GM19023 (cell line): ENCODE measurements at regions not wholly inside any gene's neighbourhood (a gene's known extent, or its start where the extent isn't known, plus 50 kb on each side); places are given as distances from the start of the nearest gene placed in this dataset.

Source experiments
- ATAC-seq: cut with Tn5 transposase; IDR thresholded peaks from one replicate; pipeline ENCODE4 v1.9.1; 2021; ENCODE audit warnings: mild to moderate bottlenecking, moderate library complexity; ENCODE audit not compliant: unreplicated experiment

DNA sequence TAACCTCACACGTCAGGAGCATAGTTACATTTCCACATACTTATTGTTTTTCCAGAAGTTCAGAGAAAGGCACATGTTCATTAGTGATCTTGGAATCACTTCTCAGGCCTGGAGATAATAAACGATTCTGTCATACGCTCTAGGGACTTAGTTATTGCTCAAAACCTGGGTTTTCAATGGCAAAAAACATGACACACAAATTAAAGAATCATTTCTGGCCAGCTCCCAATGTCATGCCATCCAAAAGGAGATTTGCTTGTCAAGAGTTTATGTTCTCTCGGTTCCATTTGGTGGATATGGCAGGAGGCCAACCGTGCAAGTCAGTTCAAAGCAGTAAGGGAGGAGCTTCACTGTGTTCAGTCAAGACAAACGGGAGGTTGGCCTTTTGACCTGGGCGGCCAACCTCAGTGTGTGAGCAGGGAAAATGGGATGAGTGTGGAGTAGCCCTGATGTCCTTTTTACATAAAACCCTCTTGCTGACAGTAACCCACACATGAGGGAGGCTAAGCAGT, 123.4 kb downstream of the NXNL2 start:
- ATAC-seq, result no peak

DNA sequence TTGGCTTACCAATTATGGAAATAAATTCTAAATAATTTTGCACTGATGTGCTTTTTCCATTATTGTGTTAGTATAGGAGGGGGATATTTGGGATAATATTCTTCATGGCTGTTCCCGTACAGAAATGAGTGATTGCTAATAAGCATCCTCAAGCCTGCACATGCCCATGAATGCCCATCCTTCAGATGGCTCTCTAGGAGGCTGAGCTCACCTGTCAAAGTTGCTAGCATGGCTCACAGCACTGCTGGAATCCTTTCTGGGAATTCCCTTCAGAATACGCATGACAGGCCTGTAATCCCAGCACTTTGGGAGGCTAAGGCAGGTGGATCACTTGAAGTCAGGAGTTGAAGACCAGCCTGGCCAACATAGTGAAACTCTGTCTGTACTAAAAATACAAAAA, 124.1 kb downstream of the NXNL2 start:
- ATAC-seq, result no peak

DNA sequence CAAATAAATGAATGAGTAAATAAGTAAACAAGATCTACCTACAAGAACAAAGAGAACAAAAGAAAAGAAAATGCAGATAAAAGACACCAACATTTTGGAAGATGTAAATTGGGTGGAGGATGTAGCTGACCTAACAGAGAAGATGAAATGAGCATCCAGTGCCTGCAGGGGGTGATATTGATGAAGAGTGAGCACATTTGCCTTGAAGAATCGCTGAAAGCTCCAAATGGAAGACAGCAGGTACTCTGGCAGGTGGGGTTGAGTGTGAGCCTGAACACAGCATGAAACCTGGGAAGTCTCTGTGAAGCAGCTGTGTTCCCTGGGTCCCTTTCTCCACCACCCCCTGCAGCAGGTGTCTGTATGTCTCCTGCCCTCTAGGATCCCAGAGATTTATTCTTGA, 125.6 kb downstream of the NXNL2 start:
- no peak for ATAC-seq

DNA sequence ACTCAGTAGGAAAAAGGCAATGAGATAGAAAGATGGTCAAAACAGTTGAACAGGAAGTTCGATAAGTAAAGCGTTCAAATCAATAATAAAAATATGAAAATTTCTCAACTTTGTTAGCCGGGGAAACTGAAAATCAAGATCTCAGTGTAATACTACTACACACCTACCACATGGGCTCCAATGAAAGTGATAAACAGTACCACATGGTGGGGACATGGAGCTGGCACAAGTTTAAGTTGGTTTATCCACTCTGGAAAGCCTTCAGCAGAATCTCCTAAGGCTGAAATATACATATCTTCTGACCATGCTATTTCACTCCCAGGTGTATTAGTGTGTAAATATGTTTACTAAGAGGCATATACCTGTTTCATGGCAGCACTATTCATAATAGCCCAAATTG, 126.8 kb downstream of the NXNL2 start:
- no peak for ATAC-seq

DNA sequence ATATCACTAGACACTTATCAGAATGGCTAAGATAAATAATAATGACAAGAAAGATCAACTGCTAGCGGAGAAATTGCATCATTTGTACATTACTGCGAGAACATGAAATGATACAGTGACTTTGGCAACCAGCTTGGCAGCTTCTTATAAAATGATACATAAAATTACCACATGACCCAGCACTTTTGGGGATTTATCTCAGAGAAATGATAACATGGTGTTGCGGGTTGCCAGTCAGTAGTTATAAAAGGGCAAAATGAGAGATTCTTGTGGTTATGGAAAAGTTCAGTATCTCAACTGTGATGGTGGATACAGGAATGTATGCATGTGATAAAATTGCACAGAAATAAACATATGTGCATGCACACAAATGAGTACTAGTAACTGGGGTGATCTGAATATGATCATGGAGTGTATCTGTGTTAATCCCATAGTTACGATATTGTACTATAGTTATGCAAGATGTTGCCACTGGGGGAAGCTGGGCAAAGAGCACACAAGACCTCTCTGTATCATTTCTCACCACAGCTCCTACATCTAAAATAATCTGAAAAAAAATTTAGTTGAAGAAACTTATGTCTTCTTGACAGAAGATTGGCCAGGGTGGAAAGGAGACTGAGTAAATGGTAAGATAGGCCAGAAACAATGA, 128.9 kb downstream of the NXNL2 start:
- ATAC-seq, result no peak

DNA sequence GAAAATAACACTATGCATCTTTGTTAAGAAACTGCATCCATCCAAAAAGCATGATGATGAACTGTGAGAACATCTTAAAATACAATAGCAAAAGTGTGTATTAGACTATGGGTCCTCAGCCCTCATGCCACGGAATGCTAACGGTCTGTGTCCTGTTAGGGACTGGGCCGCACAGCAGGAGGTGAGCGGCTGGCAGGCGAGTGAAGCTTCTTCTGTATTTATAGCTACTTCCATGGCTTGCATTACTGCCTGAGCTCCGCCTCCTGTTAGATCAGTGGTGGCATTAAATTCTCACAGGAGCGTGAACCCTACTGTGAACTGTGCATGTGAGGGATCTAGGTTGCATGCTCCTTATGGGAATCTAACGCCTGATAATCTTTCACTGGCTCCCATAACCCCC, 129.8 kb downstream of the NXNL2 start:
- ATAC-seq, result no peak

DNA sequence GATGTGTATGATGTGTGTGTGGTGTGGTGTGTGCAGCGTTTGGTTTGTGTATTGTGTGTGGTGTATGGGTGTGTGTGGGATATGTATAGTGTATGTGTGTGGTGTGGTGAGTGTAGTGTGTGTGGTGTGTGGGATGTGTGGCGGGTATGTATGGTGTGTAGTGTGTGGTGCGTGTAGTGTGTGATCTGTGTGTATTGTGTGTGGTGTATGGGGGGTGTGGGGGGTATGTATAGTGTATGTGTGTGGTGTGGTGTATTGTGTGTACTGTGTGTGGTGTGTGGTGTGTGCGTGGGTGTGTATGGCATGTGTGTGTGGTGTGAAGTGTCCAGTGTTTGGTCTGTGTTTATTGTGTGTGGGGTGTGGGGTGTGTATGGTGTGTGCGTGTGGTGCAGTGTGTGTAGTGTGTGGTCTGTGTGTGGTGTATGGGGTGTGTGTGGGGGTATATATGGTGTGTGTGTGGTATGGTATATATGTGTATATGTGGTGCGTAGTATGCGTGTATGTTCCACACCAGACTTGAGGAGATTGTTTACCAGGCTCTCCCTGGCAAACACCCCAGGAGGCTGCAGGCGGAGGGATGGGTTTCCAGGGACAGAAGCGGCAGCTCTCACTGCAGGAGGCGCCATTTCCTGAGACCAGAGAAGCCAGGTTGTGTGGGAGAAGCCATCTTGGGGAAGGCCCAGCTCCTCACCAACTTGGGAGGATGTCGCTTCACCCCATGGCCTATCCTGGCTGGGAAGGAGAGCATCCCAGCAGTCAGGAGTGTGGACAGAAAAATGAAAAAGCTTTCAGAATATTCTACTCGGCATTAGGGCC, 138.1 kb downstream of the NXNL2 start:
- ATAC-seq, result no peak

DNA sequence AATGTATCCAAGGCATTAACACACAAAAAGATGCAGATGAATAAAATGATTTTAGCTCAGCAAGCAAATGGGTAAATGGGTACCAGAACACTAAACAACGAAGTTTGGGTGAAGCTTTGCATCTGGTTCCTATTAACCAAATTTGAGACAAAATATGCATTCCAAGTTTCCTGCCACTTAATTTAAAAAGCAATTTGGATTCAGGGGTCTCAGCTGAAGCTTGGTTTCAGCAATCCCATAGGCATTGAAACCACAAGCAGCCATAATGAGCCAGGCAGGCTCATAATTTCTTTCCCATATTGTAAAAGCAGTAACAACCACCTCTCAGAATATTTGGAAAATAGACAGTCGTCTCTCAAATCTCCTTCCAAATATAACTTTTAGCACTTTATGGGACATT, 138.9 kb downstream of the NXNL2 start:
- ATAC-seq, result no peak

DNA sequence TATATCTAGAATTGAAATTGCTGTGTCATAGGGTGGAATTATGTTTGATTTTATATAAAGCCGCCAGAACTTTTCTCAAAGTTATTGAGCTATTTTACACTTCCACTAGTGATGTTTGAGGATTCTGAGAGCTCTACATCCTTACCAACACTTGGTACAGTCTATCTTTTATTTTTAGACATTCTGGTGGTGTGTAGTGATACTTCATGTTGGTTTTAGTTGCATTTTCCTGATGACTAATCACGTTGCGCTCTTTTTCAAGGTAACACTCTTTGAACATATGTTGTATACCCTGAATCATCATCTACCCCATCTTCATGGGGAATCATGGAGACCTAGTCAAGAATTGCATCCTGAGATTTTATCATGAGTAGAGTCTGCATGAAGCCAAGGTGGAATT, 141.7 kb downstream of the NXNL2 start:
- no peak for ATAC-seq

DNA sequence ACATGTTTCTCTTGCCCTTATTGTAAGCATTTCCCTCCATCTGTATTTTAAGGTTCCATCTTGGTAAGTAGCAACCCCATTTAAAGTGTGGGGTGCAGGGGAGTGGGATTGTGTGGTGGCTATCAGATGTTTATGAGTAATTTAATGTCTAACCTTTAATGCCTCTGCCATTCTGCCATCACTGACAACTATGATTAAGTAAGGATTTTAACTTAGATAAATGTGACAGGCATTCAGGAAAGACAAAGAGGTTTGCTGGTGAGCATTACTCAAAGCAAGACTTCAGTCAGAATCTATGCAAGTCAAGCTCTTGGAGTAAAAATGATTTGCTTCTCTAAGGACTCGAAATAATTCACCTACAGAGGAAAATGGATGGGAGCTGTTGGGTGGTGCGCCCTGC, 143.0 kb downstream of the NXNL2 start:
- no peak for ATAC-seq

DNA sequence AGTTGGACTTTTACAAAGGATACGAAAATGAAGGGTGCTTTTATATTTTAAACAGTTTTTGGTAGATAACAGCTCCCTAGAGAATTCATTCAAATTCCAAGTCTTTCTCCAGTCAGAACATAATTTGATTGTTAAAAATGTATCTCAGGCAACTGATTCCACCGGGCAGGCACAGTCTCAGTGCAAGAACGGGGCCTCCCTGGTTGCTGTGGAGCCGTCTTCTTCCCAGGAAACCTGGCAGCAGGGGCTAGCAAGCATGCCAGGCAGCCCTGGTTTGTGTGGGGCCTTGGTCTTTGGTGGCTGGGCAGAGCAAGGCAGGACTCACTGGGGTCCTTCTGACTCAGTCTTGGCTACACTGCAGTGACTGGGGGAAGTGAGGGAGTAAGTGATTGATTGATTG, 143.5 kb downstream of the NXNL2 start:
- no peak for ATAC-seq

DNA sequence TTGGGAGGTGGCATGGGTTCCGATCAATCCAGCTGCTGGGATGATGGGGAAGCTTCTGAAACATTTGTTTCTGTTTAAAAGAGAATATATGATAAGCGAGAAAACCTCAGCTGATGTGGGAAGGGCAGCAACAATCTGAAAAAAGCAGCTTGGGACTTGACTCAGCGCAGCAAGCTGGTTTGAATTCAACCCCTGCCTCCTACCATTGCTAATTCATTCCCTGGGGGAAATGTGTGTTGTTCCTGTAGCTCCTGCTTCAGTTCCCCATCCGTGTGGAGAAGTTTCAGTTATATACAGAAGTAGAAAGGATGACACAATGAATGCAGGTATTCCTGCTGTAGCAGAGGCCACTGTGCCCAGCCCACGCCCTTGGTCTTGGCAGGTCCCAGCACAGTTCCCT, 145.1 kb downstream of the NXNL2 start:
- no peak for ATAC-seq

DNA sequence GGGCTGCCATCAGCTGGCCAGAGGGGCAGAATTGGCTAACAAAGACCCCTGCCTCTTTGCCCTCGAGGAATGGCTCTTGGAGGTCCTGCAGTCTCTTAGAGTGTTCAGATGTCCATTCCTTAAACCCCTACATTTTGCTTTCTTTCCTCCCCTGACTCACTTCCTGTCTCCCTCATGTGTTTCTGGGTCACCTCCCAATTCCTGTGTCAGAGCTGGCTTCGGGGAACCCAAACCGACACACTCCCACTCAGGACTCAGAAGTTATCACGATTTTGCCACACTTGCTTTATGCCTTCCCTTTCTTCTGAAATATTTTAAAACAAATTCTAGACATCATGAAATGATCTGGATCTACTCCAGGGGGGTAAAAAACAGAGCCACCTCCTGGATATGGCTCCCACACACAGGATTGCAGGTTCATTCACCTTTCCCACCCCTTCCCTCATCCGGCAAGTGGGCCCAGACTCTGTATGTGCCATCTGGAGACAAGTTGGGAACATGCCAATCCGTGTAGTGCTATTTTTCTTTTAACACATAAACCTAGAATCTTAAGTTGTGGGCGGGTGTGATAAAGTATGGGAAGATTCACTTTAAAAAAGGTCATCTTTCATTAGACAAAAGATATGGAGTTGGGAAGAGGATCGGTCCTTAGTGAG, 145.7 kb downstream of the NXNL2 start:
- ATAC-seq, result no peak

DNA sequence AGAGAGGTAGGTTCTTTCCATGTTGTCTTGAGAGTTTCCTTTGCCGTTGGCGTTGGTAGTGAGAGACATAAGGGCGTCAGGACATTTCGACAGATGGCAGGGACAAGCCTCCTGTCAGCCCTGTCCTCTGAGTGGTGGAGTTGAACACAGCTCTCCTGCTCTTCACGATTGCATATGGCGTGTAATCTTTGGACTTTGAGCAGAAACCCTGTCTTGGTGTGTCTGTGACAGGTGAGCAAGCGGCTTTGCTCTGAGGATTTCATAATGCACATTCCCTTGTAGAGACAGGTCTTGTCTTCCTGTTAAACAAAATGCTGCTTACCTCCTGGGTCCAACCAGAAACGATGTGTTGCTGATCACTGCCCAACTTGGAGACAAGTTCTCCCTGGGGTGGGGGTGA, 146.5 kb downstream of the NXNL2 start:
- ATAC-seq, result no peak

DNA sequence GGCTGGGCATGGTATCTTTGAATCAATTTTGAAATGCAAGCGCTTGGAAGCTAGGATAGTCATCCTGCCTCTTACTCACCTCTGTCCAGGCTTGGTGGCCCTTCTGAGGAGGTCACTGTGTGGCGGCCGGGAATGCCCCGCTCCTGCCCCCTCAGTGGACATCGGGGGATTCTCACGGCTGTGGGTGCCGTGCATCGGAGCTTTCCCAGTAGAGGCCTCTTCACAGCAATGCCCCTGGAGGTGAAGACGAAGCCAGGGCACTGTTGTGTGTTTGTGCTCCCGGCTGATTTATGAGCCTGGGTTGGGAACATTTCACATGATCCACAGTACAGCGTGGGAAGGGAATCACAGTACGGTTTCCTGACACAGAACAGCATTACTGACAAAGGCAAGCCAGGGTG, 147.5 kb downstream of the NXNL2 start:
- no peak for ATAC-seq

DNA sequence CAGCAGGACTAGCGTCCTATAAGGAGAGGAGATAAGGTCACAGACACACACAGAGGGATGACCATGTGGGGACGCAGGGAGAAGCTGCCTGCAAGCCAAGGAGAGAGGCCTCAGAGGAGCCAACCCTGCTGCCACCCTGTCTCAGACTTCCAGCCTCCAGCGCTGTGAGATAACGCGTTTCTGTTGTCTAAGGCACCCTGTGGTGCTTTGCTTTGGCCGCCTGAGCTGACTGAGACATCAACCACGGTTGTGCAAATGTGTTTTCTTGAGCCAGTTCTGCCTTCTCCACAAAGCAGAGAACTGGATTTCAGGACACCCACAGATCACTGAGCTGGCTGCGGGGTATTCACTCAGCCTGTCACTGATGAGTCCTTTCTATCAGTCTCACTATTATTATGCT, 149.1 kb downstream of the NXNL2 start:
- ATAC-seq, result no peak

DNA sequence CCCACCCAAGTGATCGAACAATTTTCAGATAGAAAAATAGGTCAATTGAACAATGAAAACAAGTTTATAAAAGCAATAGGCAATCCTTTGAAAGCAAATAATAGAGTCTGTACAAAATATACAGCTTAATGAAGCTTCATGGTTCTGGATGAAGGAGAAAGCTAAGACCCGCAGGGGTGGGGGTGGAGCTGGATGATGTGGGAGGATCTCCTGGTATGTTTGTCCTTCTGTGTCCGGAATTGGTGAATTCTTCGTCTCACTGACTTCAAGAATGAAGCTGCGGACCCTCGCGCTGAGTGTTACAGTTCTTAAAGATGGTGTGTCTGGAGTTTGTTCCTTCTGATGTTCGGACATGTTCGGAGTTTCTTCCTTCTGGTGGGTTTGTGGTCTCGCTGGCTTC, 149.9 kb downstream of the NXNL2 start:
- no peak for ATAC-seq

DNA sequence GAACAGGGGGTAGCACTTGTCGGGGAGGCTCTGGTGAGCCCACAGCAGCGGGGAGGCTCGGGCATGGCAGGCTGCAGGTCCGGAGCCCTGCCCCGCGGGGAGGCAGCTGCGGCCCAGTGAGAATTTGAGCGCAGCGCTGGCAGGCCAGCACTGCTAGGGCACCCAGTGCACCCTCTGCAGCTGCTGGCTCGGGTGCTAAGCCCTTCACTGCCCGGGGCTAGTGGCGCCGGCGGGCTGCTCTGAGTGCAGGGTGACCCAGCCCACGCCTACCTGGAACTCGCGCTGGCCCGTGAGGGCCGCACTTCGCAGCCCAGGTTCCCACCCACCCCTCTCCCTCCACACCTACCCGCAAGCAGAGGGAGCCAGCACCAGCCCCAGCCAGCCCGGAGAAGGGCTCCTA, 151.0 kb downstream of the NXNL2 start:
- no peak for ATAC-seq

DNA sequence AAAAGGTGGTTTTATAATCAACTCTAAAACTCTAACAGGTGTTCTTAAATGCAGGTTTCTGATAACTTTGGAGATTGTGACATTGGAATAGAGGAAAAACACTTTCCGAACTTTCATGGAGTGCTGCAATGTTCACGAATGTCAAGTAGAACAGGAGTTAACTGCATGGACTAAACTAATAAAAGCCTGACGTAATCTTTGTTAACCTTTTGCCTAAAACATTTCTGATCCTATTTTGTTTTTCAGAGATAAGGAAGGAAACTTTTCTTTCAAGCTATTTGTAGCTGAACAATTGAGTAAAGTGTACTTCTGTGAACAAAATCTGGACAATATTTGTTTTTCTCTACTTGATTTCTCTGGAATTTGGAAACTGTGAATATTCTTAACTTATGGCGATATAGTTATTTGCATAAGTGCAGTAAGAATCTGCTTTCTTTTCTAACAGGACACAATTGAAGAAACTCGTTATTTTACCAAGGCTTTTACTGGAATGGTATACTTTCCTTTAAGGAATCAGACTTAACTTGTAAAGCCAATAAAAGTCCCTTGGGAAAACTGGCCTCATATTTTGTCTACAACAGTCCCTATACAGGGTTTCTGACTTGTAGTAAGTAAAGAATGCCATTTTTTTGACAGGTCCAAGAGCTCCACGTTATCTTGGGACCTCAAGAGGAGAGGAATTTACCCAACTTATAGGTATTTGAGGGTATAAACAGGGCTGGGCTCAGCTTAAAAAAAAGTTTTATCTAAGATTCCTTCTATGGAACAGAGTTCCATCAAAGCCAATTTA, 154.7 kb downstream of the NXNL2 start:
- ATAC-seq, result no peak

DNA sequence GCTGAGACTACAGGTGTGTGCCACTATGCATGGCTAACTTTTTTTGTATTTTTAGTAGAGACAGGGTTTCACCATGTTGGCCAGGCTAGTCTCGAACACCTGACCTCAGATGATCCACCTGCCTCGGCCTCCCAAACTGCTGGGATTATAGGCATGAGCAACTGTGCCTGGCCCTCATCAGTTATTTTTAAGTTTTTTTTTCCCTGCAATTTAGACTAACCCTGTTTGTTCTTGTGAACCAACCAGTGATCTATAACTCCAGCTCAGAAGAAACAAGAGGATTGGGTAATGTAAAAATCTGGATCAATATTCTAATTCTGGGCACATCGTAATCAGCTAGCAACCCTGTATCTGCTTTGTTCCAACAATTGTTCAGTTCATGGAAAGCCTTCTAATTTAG, 155.7 kb downstream of the NXNL2 start:
- no peak for ATAC-seq

DNA sequence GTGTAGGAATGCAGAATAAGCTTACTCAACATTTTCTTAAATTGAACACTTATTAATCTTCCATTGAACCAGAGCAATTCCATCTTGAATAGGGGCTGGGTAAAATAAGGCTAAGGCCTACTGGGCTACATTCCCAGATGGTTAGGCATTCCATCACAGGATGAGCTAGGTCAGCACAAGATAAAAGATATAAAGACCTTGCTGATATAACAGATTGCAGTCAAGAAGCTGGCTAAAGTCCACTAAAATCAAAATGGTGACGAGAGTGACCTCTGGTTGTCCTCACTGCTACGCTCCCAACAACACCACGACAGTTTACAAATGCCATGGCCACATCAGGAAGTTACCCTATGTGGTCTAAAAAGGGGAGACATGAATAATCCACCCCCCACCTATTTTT, 156.1 kb downstream of the NXNL2 start:
- no peak for ATAC-seq
